Body of pancreas (tissue), 4 donors: ENCODE measurements at regions not wholly inside any gene's neighbourhood (a gene's known extent, or its start where the extent isn't known, plus 50 kb on each side); places are given as distances from the start of the nearest gene placed in this dataset.
"Not testable (repeated sequence)": the region's sequence is repeated elsewhere in the genome, so short reads cannot be mapped to it uniquely, and the experiment has no call there.

Experiments used
- ATAC-seq: fragments of 150-250 bp; one replicate; pipeline ENCODE4 v1.9.1; 2016
- DNase-seq, 4 donors: peaks; one replicate each; pipeline ENCODE4 v3.0.0-alpha.2; 2019
- H3K27ac ChIP-seq, 4 donors: fragments of 200-600 bp; sonication (generic); 1 replicate in 3 of 4; 2 replicates in 1 of 4; pipeline versions ENCODE4 v1.5.1 to v1.6.1; 2016 to 2019; ENCODE audit warnings: mild to moderate bottlenecking in 1 of 4, mixed read lengths in 1 of 4, moderate library complexity in 1 of 4
- H3K27me3 ChIP-seq, 2 donors: fragments of 200-600 bp; sonication (generic); one replicate each; pipeline ENCODE4 v1.6.0; 2016; ENCODE audit warnings: mild to moderate bottlenecking in 1 of 2
- H3K36me3 ChIP-seq, 2 donors: fragments of 200-600 bp; sonication (generic); replicated peaks in 1 of 2; 2 replicates each; pipeline ENCODE4 v1.5.1; 2016; ENCODE audit warnings: low read depth in 2 of 2; ENCODE audit not compliant: insufficient read depth in 1 of 2
- H3K4me1 ChIP-seq: fragments of 200-600 bp; sonication (generic); one replicate; pipeline ENCODE4 v1.6.0; 2016
- H3K4me3 ChIP-seq, 2 donors: fragments of 200-600 bp; sonication (generic); 1 replicate in 1 of 2; 2 replicates in 1 of 2; pipeline ENCODE4 v1.5.1; 2016 to 2019
- H3K9me3 ChIP-seq, 3 donors: fragments of 200-600 bp; sonication (generic); 1 replicate in 2 of 3; 2 replicates in 1 of 3; pipeline ENCODE4 v1.5.1; 2016
- POLR2A ChIP-seq, 3 donors: fragments of 450-650 bp; IDR thresholded peaks; one replicate each; pipeline ENCODE4 v1.6.1; 2016; ENCODE audit warnings: antibody characterized with exemption in 3 of 3, mild to moderate bottlenecking in 2 of 3
- WGBS, 2 donors: methylation state at CpG; one replicate each; pipeline ENCODE4 v1.1.5; 2017; 5-methylcytosine and 5-hydroxymethylcytosine counted together
- intact Hi-C: fragments of 100-400 bp; cut with DNase I; formaldehyde crosslinking; loops from one replicate; pipeline ENCODE4 v1.15.1; 2023
- TF ChIP-seq, protein P1 (sequence below), 7 experiments: fragments of 450-650 bp in 4 of 7; fragments of 200-600 bp in 3 of 7; sonication (generic) in 3 of 7; IDR thresholded peaks; one replicate each; pipeline ENCODE4 v1.5.1; 2016 to 2019; ENCODE audit warnings: antibody characterized with exemption in 7 of 7

DNA sequence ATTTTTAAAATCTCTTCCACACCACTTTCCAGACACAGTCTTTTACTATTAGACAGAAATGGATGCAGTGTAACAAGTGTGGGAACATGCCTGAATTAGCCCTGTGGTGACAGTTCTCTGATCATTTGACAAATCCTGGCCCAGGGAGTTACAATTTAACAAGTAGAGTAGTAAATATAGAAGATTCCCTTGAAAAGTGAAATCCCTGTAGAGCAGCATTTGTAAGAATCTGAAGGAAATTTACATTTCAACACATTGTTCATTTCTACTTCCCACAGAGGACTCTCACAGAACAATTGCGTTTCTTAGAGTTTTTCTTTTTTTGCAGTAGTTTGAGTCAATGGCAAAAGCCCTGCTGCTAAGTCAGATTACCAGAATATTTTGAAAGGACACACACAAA, 458.3 kb upstream of the BRINP3 start:
- Histone ChIP-seq H3K9me3 (no peaks in the 10 kb centered on the region), H3K27ac (no peak overlapping the region), H3K36me3 (no peaks in the 10 kb centered on the region), H3K27me3 (no peaks in the 10 kb centered on the region), H3K4me3 (no peak overlapping the region), H3K4me1 (no peaks in the 10 kb centered on the region)
- TF ChIP-seq, protein P1, sequence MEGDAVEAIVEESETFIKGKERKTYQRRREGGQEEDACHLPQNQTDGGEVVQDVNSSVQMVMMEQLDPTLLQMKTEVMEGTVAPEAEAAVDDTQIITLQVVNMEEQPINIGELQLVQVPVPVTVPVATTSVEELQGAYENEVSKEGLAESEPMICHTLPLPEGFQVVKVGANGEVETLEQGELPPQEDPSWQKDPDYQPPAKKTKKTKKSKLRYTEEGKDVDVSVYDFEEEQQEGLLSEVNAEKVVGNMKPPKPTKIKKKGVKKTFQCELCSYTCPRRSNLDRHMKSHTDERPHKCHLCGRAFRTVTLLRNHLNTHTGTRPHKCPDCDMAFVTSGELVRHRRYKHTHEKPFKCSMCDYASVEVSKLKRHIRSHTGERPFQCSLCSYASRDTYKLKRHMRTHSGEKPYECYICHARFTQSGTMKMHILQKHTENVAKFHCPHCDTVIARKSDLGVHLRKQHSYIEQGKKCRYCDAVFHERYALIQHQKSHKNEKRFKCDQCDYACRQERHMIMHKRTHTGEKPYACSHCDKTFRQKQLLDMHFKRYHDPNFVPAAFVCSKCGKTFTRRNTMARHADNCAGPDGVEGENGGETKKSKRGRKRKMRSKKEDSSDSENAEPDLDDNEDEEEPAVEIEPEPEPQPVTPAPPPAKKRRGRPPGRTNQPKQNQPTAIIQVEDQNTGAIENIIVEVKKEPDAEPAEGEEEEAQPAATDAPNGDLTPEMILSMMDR (IDR thresholded peaks at IDR 0.05): no peak
- TF ChIP-seq POLR2A (IDR thresholded peaks at IDR 0.05): no peak
- DNase-seq (no peak), ATAC-seq (no peak)
- WGBS, 2 donors: 33 to 47% methylated on average over 1 of the region's 1 CpG
- intact Hi-C loops: no loop called here

DNA sequence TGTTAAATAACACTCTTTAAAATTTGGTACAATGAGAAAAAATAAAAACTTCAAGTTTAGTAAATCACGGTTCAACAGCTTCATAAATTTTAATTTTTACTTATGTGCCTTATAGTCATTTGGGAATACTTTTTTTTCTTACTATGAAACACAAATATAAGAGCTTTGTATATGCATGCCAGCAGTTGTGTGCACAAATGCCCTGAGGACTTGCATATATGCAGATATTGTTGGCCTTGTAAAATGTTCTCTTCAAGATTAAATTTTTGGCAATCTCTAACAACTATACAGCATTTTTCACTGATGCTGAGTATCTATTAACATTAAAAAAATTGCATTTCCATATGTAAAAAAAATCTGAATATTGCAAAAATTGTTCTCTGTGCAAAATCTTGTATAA, 458.7 kb upstream of the BRINP3 start:
- no peak overlapping the region for H3K4me3 ChIP-seq
- H3K4me1 ChIP-seq: no peaks in the 10 kb centered on the region
- ATAC-seq (no peak), DNase-seq (no peak)
- TF ChIP-seq POLR2A (IDR thresholded peaks at IDR 0.05): no peak
- TF ChIP-seq, protein P1 (IDR thresholded peaks at IDR 0.05): no peak
- H3K36me3 ChIP-seq: no peaks in the 10 kb centered on the region
- H3K27me3 ChIP-seq: no peaks in the 10 kb centered on the region
- intact Hi-C loops: no loop called here
- WGBS, 2 donors: 55 to 80% methylated on average over 1 of the region's 1 CpG
- no peak overlapping the region for H3K27ac ChIP-seq
- H3K9me3 ChIP-seq: no peaks in the 10 kb centered on the region

DNA sequence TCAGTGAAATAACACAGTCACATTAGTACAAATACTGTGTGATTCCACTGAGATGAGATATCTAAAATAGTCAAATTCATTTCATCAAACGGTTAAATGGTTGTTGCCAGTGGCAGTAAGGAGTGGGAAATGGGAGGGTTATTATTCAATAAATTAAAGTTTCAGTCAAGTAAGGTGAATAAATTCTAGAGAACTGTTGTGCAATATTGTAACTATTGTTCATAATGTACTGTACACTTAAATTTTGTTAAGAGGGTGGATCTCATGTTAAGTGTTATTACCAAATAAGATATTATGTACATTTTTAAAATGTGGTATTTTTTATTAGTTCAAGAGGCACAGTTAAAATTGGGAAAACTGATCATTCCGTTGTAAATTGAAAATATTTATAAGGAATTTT, 463.3 kb upstream of the BRINP3 start:
- no peak for ATAC-seq

DNA sequence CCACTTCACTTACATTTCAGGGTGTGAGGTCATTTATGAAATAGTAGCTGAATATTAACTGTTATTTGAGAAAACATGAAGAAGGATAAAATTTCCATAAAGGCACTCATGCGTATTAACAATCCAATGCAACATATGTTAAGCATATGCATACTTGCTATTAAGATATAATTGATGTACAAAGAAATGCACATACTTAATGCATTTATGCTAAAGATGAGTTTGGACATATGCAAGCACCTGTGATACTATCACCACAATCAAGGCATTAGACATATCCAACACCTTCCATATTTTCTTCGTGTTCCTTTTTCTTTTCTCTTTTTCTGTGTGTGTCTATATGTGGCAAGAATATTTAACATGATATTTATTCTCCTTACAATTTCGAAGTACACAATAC, 464.8 kb upstream of the BRINP3 start:
- Histone ChIP-seq H3K4me1 (no peaks in the 10 kb centered on the region), H3K27me3 (no peaks in the 10 kb centered on the region), H3K36me3 (no peaks in the 10 kb centered on the region), H3K4me3 (no peak overlapping the region), H3K27ac (no peak overlapping the region), H3K9me3 (no peaks in the 10 kb centered on the region)
- TF ChIP-seq, protein P1 (IDR thresholded peaks at IDR 0.05): no peak
- TF ChIP-seq POLR2A (IDR thresholded peaks at IDR 0.05): no peak
- WGBS, 2 donors: 66 to 72% methylated on average over 3 of the region's 3 CpGs
- DNase-seq (no peak), ATAC-seq (no peak)
- intact Hi-C loops: no loop called here

More for the DNA sequence above, 463.3 kb upstream of the BRINP3 start:
- Histone ChIP-seq H3K9me3 (no peaks in the 10 kb centered on the region), H3K4me1 (no peaks in the 10 kb centered on the region), H3K36me3 (no peaks in the 10 kb centered on the region), H3K27me3 (no peaks in the 10 kb centered on the region), H3K27ac (no peak overlapping the region), H3K4me3 (no peak overlapping the region)
- WGBS, 2 donors: 60 to 61% methylated on average over 2 of the region's 2 CpGs
- DNase-seq: no peak
- intact Hi-C loops: no loop called here
- no peak for TF ChIP-seq POLR2A (IDR thresholded peaks at IDR 0.05)
- TF ChIP-seq, protein P1 (IDR thresholded peaks at IDR 0.05): no peak

DNA sequence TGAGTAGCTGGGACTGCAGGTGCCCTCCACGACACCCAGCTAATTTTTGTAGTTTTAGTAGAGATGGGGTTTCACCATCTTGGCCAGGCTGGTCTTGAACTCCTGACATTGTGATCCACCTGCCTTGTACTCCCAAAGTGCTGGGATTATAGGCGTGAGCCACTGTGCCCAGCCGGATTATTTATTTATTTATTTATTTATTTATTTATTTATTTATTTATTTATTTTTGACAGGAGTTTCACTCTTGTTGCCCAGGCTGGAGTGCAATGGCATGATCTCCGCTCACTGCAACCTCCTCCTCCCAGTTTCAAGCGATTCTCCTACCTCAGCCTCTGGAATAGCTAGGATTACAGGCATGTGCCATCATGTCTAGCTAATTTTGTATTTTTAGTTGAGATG, 466.1 kb upstream of the BRINP3 start:
- intact Hi-C loops, H3K9me3 ChIP-seq, H3K4me1 ChIP-seq, H3K27ac ChIP-seq, H3K36me3 ChIP-seq, ATAC-seq, H3K27me3 ChIP-seq, H3K4me3 ChIP-seq, DNase-seq: not testable (repeated sequence)
- 83 to 89% methylated on average over 5 of the region's 5 CpGs for WGBS, 2 donors
